ENCODE measurements at regions not wholly inside any gene's neighbourhood (a gene's known extent, or its start where the extent isn't known, plus 50 kb on each side); places are given as distances from the start of the nearest gene placed in this dataset.
A peak's percentile ranks its signal among the peaks of the same experiment; 100 is the strongest.
"Not testable (repeated sequence)": the region's sequence is repeated elsewhere in the genome, so short reads cannot be mapped to it uniquely, and the experiment has no call there.

DNA sequence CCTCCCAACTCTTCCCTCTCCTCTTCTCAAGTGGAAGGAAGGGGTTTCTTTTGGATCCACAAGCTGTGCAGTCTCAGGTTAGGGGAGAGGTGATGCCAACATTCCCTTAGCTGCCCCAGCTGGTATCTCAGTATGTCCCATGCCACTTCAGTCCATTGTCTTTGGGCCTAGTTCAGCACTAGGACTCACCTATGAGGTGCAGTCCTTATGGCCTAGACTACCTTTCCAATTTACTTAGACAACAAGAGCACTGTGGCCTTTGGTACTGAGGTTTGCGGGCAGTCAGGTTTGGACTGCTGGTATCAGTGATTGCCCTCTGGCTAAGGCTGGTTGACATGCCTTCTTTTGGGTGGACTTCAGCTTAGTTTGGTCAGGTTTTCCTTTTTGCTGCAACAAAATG is 159.9 kb downstream of the POTEH start:
- intact Hi-C loops (cut with DNase I), result not testable (repeated sequence)

DNA sequence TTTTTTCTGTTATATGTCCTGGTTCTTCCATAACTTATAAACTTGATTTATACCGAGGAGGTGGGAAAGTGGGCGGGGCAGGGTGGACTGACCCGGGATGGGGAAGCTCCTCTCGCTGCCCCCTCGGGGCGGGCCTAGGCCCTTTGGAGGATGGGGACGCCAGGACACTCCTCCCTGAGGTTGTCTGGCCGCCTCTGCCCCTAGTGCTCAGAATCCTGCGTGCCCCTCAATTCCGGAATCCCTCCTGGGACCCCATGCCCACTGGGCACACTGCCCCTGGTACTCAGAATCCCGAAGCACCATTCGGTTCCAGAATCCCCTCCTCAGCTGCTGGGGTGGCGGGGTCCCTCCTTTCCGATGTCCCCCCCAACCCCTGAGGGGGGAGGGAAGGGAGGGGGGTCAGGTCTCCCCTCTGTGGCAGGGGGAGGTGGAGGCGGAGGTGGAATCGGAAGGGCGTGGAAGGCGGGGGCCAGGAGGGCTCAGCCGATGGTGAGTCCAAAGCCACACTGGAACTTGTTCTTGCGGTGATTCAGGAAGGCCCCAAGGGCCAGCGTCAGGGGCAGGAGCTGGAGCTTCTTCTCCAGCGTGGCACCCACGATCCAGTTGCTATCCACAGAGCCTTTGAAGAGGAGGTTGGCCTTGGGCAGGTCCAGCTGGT is 164.0 kb downstream of the POTEH start:
- ATAC-seq, result not testable (repeated sequence)
- WGBS, 2 donors, result 73 to 83% methylated on average over 9 of the region's 23 CpGs

More for the DNA sequence above, 159.9 kb downstream of the POTEH start:
- WGBS, 2 donors, result 80% methylated on average over 1 of the region's 1 CpG; no CpG with 5 or more reads in 1 of the 2 donors
- not testable (repeated sequence) for H3K27ac ChIP-seq; ATAC-seq; H3K4me3 ChIP-seq; H3K36me3 ChIP-seq (replicated peaks in 1 of 2; ENCODE audit: insufficient read depth in 1 of 2, low read depth in 2 of 2); H3K9me3 ChIP-seq; H3K27me3 ChIP-seq; DNase-seq; H3K4me1 ChIP-seq

DNA sequence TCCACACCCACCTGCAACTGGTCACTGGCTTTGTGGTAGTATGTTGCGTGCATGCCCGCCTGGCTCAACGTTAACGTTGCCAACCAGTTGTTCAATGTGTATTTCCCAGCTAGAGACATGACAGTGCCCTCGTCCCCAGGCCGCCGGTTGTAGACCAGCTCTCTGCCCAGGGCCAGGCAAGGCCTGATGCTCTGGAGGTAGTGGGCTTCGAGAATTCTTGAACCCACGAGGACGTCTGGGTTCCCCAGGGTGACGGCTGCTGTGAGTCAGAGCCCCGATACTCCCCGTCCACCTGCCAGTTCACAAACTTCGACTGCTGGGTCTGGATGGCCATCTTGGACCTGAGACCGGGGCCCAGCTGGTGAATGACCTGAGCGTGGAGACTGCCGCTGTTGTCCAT is 164.6 kb downstream of the POTEH start:
- WGBS, 2 donors, result 84 to 86% methylated on average over 11 to 14 of the region's 17 CpGs
- H3K9me3 ChIP-seq; ATAC-seq; H3K27ac ChIP-seq; H3K4me1 ChIP-seq; H3K4me3 ChIP-seq; H3K36me3 ChIP-seq (replicated peaks in 1 of 2; ENCODE audit: insufficient read depth in 1 of 2, low read depth in 2 of 2); H3K27me3 ChIP-seq; intact Hi-C loops (cut with DNase I): not testable (repeated sequence)
- peak in 1 of 4 donors; percentile 4 for DNase-seq

More for the DNA sequence above, 164.0 kb downstream of the POTEH start:
- H3K9me3 ChIP-seq; H3K27ac ChIP-seq; H3K27me3 ChIP-seq; DNase-seq; H3K4me3 ChIP-seq; H3K36me3 ChIP-seq (replicated peaks in 1 of 2; ENCODE audit: insufficient read depth in 1 of 2, low read depth in 2 of 2); intact Hi-C loops (cut with DNase I); H3K4me1 ChIP-seq: not testable (repeated sequence)

DNA sequence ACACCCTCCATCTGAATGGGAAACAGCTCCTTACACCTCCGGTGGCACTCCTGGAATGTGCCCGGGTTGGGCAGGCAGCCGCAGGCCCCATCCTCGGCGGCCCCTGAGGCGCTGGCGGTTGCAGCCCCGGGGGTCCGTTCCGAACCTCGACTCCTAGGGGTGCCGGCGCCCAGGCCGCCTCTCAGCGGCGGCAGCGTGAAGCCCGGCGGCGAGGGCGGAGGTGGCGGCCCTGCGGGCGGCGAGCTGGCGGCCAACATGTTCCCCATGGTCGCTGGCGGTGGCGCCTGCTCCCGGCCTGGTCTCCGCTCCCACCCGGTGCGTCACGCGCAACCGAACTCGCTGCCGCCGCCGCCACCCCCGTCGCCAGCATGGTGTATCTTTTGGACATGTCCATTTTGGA is 165.2 kb downstream of the POTEH start:
- H3K36me3 ChIP-seq (replicated peaks in 1 of 2; ENCODE audit: insufficient read depth in 1 of 2, low read depth in 2 of 2); H3K4me1 ChIP-seq; DNase-seq; ATAC-seq; H3K27me3 ChIP-seq; H3K4me3 ChIP-seq; H3K9me3 ChIP-seq; H3K27ac ChIP-seq; intact Hi-C loops (cut with DNase I): not testable (repeated sequence)
- WGBS, 2 donors, result 56 to 86% methylated on average over 7 to 24 of the region's 42 CpGs

DNA sequence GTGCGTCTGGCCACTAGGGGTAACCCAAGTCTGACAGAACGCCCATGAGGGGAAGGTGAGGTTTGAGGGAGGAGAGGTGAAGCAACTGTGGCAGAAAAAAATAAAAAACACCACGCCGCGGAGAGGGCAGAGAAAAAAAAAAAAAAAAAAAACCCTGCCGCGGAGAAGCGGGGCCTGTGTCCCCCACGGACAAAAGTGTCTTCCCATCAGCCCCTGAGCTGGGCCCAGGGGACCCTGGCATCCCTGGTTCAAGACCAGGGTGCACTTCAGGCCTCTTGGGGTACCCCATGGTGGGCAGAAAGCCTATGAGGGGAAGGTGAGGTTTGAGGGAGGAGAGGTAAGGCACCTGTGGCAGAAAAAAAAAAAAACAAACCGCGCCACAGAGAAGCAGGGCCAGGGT is 191.1 kb downstream of the POTEH start:
- H3K27ac ChIP-seq; H3K9me3 ChIP-seq; H3K4me3 ChIP-seq; intact Hi-C loops (cut with DNase I); DNase-seq; H3K36me3 ChIP-seq (replicated peaks in 1 of 2; ENCODE audit: insufficient read depth in 1 of 2, low read depth in 2 of 2); H3K27me3 ChIP-seq; H3K4me1 ChIP-seq; ATAC-seq: not testable (repeated sequence)
- WGBS, 2 donors, result 88% methylated on average over 3 of the region's 11 CpGs; no CpG with 5 or more reads in 1 of the 2 donors

DNA sequence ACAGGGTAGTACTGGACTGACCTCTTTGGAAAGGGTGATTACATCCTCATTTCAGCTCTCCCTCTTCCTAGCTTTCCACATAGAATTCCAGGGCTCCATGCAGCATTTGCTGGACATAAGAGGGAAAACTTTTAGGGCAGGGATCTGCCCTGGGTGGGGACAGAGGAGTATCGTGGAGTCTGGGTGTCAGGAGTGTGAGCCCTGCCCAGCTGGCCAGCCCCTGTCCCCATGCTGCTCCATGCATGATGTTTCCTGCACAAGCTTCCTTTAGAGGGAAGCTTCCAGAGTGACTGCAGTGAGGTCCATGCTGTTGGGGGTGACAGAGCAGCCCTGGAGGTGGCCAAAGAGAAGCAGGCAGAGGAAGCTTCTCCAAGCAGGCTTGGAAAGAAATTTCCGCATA is 214.5 kb downstream of the POTEH start:
- DNase-seq, result not testable (repeated sequence)
- no CpG with 5 or more reads among the region's 2 CpGs for WGBS, 2 donors

DNA sequence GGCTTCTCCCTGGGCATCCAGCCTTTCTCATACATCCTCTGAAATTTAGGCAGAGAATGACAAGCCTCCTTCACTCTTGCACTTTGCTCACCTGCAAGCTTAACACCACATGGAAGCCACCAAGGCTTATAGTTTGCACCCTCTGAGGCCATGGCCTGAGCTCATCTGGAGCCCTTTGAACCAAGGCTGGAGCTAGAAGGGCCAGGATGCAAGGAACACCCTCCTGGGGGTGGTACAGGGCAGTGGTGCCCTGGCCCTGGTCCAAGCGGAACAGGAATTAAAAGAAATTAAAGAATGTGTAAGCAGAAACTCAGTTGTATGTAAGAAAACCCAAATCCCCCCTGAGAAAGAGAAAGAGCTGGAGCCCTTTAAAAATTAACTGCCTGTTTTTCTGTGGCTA is 221.9 kb downstream of the POTEH start:
- intact Hi-C loops (cut with DNase I); H3K27me3 ChIP-seq; H3K27ac ChIP-seq; ATAC-seq; H3K4me1 ChIP-seq; DNase-seq; H3K4me3 ChIP-seq; H3K36me3 ChIP-seq (replicated peaks in 1 of 2; ENCODE audit: insufficient read depth in 1 of 2, low read depth in 2 of 2); H3K9me3 ChIP-seq: not testable (repeated sequence)
- WGBS, 2 donors, result 50 to 57% methylated on average over 1 of the region's 1 CpG

More for the DNA sequence above, 214.5 kb downstream of the POTEH start:
- H3K27me3 ChIP-seq; H3K9me3 ChIP-seq; H3K4me3 ChIP-seq; H3K4me1 ChIP-seq; intact Hi-C loops (cut with DNase I); H3K27ac ChIP-seq; ATAC-seq; H3K36me3 ChIP-seq (replicated peaks in 1 of 2; ENCODE audit: insufficient read depth in 1 of 2, low read depth in 2 of 2): not testable (repeated sequence)

DNA sequence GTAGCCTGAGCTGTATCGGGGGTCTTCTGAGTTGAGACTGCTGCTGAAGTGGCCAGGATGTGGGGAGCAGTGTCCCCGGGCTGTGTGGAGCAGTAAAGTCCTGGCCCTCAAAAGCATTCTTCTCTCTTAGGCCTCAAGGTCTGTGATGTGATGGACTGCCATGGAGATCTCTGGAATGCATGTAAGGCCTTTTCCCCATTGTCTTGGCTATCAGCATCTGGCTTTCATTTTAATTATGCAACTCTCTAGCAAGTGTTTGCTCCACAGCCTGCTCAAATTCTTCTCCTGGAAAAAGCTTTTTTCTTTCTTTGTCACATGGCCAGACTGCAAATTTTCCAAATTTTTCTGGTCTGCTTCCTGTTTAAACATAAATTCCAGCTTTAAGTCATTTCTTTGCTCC is 229.3 kb downstream of the POTEH start:
- WGBS, 2 donors, result 51% methylated on average over 2 of the region's 2 CpGs; no CpG with 5 or more reads in 1 of the 2 donors
- H3K9me3 ChIP-seq; H3K4me1 ChIP-seq; intact Hi-C loops (cut with DNase I); H3K4me3 ChIP-seq; ATAC-seq; H3K36me3 ChIP-seq (replicated peaks in 1 of 2; ENCODE audit: insufficient read depth in 1 of 2, low read depth in 2 of 2); DNase-seq; H3K27ac ChIP-seq; H3K27me3 ChIP-seq: not testable (repeated sequence)

DNA sequence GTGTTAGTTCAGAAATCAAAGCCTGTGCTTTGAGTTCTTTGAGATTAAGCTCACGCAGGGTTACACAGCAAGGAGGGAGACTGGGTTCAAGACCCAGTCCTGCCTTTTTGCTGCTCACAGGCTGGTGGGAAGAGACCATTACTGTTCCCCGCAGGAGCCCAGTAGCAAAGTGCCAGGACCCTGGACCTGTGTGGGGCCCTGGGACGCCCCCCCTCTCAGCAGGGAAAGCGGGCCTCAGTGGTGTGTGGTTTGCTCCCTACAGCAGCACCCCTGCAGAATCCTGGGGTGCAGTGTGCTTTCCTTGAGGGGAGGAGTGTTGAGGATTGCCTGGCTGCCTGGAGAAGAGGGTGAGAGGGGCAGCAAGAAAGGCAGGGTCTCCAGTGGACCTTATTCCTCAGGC is 231.1 kb downstream of the POTEH start:
- H3K9me3 ChIP-seq; H3K4me1 ChIP-seq; H3K27me3 ChIP-seq; H3K4me3 ChIP-seq; H3K27ac ChIP-seq; intact Hi-C loops (cut with DNase I); H3K36me3 ChIP-seq (replicated peaks in 1 of 2; ENCODE audit: insufficient read depth in 1 of 2, low read depth in 2 of 2); ATAC-seq; DNase-seq: not testable (repeated sequence)
- WGBS, 2 donors, result 60 to 67% methylated on average over 1 to 4 of the region's 4 CpGs

DNA sequence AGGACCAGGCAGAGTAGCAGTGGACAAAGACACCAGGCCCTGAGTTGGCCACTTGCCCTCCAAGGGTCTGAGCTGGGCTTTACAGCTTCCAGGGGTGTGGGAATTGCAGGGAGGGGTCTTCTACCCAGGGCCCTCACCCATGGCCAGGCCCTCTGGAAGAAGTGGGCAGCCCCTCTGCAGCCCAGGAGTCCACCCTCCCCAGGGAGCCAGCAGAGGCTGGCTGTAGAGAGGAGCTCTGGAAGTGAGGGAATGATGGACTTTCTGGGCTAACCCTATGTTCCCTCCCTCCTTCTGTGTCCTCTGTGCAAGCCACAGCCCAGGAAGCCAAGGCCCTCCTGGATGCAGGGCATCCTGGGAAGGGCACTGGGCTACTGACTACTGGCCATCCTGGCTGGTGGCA is 232.3 kb downstream of the POTEH start:
- H3K4me3 ChIP-seq; ATAC-seq; H3K4me1 ChIP-seq; H3K27ac ChIP-seq; DNase-seq; H3K9me3 ChIP-seq; H3K36me3 ChIP-seq (replicated peaks in 1 of 2; ENCODE audit: insufficient read depth in 1 of 2, low read depth in 2 of 2); intact Hi-C loops (cut with DNase I); H3K27me3 ChIP-seq: not testable (repeated sequence)

DNA sequence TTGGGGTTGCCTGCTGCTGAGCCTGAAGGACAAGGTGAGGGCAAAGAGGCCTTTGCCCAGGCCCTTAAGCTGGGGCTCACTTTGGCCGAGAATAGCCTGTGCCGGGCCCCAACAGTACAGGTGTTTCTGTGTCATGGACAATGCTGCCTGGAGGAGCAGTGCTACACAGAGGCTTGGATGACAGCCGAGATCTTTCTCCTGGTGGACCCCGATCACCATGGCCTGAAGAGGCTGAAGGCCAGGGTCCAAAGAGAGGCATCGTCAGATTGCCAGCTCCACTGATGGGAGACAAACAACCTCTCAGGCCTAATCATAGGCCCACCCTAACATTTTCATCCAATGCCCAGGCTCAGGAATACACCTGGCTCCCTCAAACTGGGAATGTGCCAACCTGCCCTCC is 232.8 kb downstream of the POTEH start:
- H3K9me3 ChIP-seq; intact Hi-C loops (cut with DNase I); H3K36me3 ChIP-seq (replicated peaks in 1 of 2; ENCODE audit: insufficient read depth in 1 of 2, low read depth in 2 of 2); H3K27ac ChIP-seq; H3K27me3 ChIP-seq; H3K4me1 ChIP-seq; H3K4me3 ChIP-seq; ATAC-seq; DNase-seq: not testable (repeated sequence)
- WGBS, 2 donors, result 80% methylated on average over 5 of the region's 5 CpGs; no CpG with 5 or more reads in 1 of the 2 donors

DNA sequence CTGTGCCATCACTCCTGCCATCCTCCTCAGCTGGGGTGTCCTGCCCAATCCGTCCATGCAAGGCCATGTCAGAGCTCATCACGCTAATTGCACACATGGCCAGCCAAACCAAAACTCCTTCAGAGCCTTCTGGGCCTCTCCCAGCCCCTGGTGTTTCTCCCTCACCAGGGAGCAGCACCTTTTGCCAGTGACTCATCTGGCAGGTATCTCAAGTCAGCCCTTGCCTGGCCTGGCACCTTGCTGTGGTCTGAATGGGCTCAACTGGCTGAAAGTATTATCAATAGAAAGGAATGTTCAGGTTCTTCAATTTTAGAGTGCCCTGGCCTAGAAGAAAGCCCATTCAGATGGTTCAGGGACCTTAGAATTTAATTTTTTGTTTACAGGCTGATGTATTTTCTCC is 235.0 kb downstream of the POTEH start:
- ATAC-seq; H3K36me3 ChIP-seq (replicated peaks in 1 of 2; ENCODE audit: insufficient read depth in 1 of 2, low read depth in 2 of 2); H3K4me1 ChIP-seq; H3K27me3 ChIP-seq; H3K9me3 ChIP-seq; DNase-seq; H3K27ac ChIP-seq; intact Hi-C loops (cut with DNase I); H3K4me3 ChIP-seq: not testable (repeated sequence)
- WGBS, 2 donors, result no CpG with 5 or more reads among the region's 2 CpGs
